ENCODE measurements at regions not wholly inside any gene's neighbourhood (a gene's known extent, or its start where the extent isn't known, plus 50 kb on each side); places are given as distances from the start of the nearest gene placed in this dataset.

DNA sequence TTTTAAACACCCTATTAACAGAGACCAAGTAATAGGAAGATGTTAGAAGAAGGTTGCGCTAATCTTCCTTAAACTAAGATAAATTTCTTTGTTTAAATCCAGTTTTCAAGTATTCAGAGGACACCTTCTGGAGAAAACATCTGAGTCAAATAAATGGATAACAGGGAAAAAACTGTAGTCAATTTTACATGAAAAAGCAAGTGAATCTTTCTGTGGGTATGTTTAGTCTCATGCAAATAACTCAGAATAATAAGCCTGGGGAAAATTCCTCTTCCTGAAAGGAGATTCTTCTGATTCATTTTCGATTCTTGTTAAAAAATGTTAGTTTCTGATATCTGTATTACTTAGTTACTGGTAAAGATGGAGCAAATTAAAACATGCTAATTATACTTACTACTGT lies 145.5 kb downstream of the CTH start:
- H3K27me3 ChIP-seq (ENCODE audit: insufficient read depth, low read length, poor library complexity, severe bottlenecking) = no peaks in the 10 kb centered on the region

DNA sequence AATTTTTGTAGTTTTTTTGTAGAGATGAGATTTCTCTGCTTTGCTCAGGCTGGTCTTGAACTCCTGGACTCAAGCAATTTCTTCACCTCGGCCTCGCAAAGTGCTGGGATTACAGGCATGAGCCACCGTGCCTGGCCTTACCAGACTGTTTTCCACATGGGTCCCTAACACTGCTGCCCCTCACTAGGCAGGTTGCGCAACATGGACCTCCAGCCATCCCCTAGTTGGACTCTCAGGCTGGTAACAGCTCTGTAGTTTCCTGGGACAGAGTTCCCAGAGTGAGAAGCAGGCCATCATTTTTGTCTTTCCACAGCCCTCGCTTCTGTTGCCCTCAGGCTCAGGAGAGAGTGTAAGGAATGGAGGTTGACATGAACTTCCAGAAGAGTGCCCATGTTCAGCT lies 156.1 kb downstream of the CTH start:
- Histone ChIP-seq H3K4me3 (ENCODE audit: low read length, poor library complexity, severe bottlenecking) (no peak overlapping the region), H3K9me2 (replicated peaks; ENCODE audit: low read depth, low read length) (no peaks in the 10 kb centered on the region), H3K4me2 (ENCODE audit: low read depth, low read length, poor library complexity, severe bottlenecking) (no peak overlapping the region), H3K79me2 (ENCODE audit: insufficient read depth, low read length) (no peaks in the 10 kb centered on the region), H3K9ac (ENCODE audit: low read depth, low read length, poor library complexity, severe bottlenecking) (no peak overlapping the region), H3F3A (ENCODE audit: low read depth) (no peaks in the 10 kb centered on the region), H3K36me3 (ENCODE audit: insufficient read depth, low read length) (no peaks in the 10 kb centered on the region), H3K27me3 (ENCODE audit: insufficient read depth, low read length, poor library complexity, severe bottlenecking) (no peaks in the 10 kb centered on the region), H3K9me3 (ENCODE audit: insufficient read depth, low read depth, low read length) (no peaks in the 10 kb centered on the region), H4K20me1 (ENCODE audit: insufficient read depth, low read length, poor library complexity, severe bottlenecking) (no peaks in the 10 kb centered on the region), H2AFZ (ENCODE audit: low read length) (no peak overlapping the region), H3K4me1 (ENCODE audit: insufficient read depth, low read length, poor library complexity, severe bottlenecking) (no peaks in the 10 kb centered on the region)
- TF ChIP-seq EZH2phosphoT487 (IDR thresholded peaks at IDR 0.05; ENCODE audit: borderline replicate concordance) = no peak
- TF ChIP-seq, protein P1, sequence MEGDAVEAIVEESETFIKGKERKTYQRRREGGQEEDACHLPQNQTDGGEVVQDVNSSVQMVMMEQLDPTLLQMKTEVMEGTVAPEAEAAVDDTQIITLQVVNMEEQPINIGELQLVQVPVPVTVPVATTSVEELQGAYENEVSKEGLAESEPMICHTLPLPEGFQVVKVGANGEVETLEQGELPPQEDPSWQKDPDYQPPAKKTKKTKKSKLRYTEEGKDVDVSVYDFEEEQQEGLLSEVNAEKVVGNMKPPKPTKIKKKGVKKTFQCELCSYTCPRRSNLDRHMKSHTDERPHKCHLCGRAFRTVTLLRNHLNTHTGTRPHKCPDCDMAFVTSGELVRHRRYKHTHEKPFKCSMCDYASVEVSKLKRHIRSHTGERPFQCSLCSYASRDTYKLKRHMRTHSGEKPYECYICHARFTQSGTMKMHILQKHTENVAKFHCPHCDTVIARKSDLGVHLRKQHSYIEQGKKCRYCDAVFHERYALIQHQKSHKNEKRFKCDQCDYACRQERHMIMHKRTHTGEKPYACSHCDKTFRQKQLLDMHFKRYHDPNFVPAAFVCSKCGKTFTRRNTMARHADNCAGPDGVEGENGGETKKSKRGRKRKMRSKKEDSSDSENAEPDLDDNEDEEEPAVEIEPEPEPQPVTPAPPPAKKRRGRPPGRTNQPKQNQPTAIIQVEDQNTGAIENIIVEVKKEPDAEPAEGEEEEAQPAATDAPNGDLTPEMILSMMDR (conservative IDR thresholded peaks at IDR 0.05; ENCODE audit: low read length) = no peak

More for the DNA sequence above, 145.5 kb downstream of the CTH start:
- Histone ChIP-seq H3K79me2 (ENCODE audit: insufficient read depth, low read length) (no peaks in the 10 kb centered on the region), H3F3A (ENCODE audit: low read depth) (no peaks in the 10 kb centered on the region), H2AFZ (ENCODE audit: low read length) (no peak overlapping the region), H3K4me3 (ENCODE audit: low read length, poor library complexity, severe bottlenecking) (no peak overlapping the region), H3K4me1 (ENCODE audit: insufficient read depth, low read length, poor library complexity, severe bottlenecking) (no peaks in the 10 kb centered on the region), H4K20me1 (ENCODE audit: insufficient read depth, low read length, poor library complexity, severe bottlenecking) (no peaks in the 10 kb centered on the region), H3K9me3 (ENCODE audit: insufficient read depth, low read depth, low read length) (no peaks in the 10 kb centered on the region), H3K36me3 (ENCODE audit: insufficient read depth, low read length) (no peaks in the 10 kb centered on the region), H3K4me2 (ENCODE audit: low read depth, low read length, poor library complexity, severe bottlenecking) (no peak overlapping the region), H3K9me2 (replicated peaks; ENCODE audit: low read depth, low read length) (no peaks in the 10 kb centered on the region), H3K9ac (ENCODE audit: low read depth, low read length, poor library complexity, severe bottlenecking) (no peak overlapping the region)
- TF ChIP-seq EZH2phosphoT487 (IDR thresholded peaks at IDR 0.05; ENCODE audit: borderline replicate concordance) = no peak
- TF ChIP-seq, protein P1 (conservative IDR thresholded peaks at IDR 0.05; ENCODE audit: low read length) = no peak

DNA sequence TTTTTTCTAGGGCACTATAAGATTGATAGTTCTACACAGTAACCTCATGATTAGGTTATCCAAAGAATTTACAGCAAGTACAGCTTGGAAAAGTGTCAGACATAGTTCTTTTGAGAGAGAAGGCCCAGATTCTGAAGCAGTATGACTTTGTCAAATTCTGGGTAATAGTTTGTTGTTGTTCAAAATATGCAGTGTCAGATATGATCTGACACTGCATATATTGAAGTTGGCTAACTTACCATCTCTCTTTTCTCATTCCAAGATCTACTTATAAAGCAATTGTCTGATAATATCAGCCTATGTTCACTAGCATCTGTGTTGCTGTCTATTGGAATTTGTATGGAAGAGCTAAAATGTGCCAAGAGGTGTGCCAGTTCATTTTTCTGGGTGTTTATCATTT lies 160.1 kb downstream of the CTH start:
- H3K4me2 ChIP-seq (ENCODE audit: low read depth, low read length, poor library complexity, severe bottlenecking) = no peak overlapping the region
- H3F3A ChIP-seq (ENCODE audit: low read depth) = no peaks in the 10 kb centered on the region
- no peak overlapping the region for H3K4me3 ChIP-seq (ENCODE audit: low read length, poor library complexity, severe bottlenecking)
- H3K4me1 ChIP-seq (ENCODE audit: insufficient read depth, low read length, poor library complexity, severe bottlenecking) = no peaks in the 10 kb centered on the region
- no peaks in the 10 kb centered on the region for H4K20me1 ChIP-seq (ENCODE audit: insufficient read depth, low read length, poor library complexity, severe bottlenecking)
- no peaks in the 10 kb centered on the region for H3K36me3 ChIP-seq (ENCODE audit: insufficient read depth, low read length)
- no peak overlapping the region for H2AFZ ChIP-seq (ENCODE audit: low read length)
- H3K9ac ChIP-seq (ENCODE audit: low read depth, low read length, poor library complexity, severe bottlenecking) = no peak overlapping the region
- H3K79me2 ChIP-seq (ENCODE audit: insufficient read depth, low read length) = no peaks in the 10 kb centered on the region
- H3K9me3 ChIP-seq (ENCODE audit: insufficient read depth, low read depth, low read length) = no peaks in the 10 kb centered on the region
- no peak for TF ChIP-seq EZH2phosphoT487 (IDR thresholded peaks at IDR 0.05; ENCODE audit: borderline replicate concordance)
- TF ChIP-seq, protein P1 (conservative IDR thresholded peaks at IDR 0.05; ENCODE audit: low read length) = no peak
- no peaks in the 10 kb centered on the region for H3K27me3 ChIP-seq (ENCODE audit: insufficient read depth, low read length, poor library complexity, severe bottlenecking)
- no peaks in the 10 kb centered on the region for H3K9me2 ChIP-seq (replicated peaks; ENCODE audit: low read depth, low read length)
